Activated CD4-positive, CD25-positive, alpha-beta regulatory T cell (primary cell): ENCODE measurements at regions not wholly inside any gene's neighbourhood (a gene's known extent, or its start where the extent isn't known, plus 50 kb on each side); places are given as distances from the start of the nearest gene placed in this dataset.
"Not testable (repeated sequence)": the region's sequence is repeated elsewhere in the genome, so short reads cannot be mapped to it uniquely, and the experiment has no call there.

Experiments
- DNase-seq, 4 experiments: peaks; one replicate each; lab custom pipeline; 2025; lab: John Stamatoyannopoulos, UW

GRCh38 chr4:124426279-124426678 lies 286.3 kb downstream of the ANKRD50 start:
- DNase-seq, result no peak

- DNase-seq, result no peak
Measured at GRCh38 chr4:124427095-124427767, 285.3 kb downstream of the ANKRD50 start.

GRCh38 chr4:124428648-124429047 lies 283.9 kb downstream of the ANKRD50 start:
- DNase-seq, result no peak

GRCh38 chr4:124429746-124430250 lies 282.7 kb downstream of the ANKRD50 start:
- DNase-seq, result no peak

GRCh38 chr4:124431653-124432192 lies 280.8 kb downstream of the ANKRD50 start:
- DNase-seq, result no peak

- no peak for DNase-seq
Measured at GRCh38 chr4:124432500-124432899, 280.0 kb downstream of the ANKRD50 start.

- DNase-seq, result no peak
Measured at GRCh38 chr4:124433044-124433443, 279.5 kb downstream of the ANKRD50 start.

GRCh38 chr4:124433500-124433899 lies 279.0 kb downstream of the ANKRD50 start:
- no peak for DNase-seq

- DNase-seq, result no peak
Measured at GRCh38 chr4:124435274-124435950, 277.1 kb downstream of the ANKRD50 start.

- DNase-seq, result no peak
Measured at GRCh38 chr4:124437853-124438495, 274.6 kb downstream of the ANKRD50 start.

GRCh38 chr4:124445071-124445470 lies 267.5 kb downstream of the ANKRD50 start:
- DNase-seq, result no peak

GRCh38 chr4:124449881-124450280 lies 262.7 kb downstream of the ANKRD50 start:
- no peak for DNase-seq

GRCh38 chr4:124450851-124451250 lies 261.7 kb downstream of the ANKRD50 start:
- no peak for DNase-seq

- no peak for DNase-seq
Measured at GRCh38 chr4:124454772-124455270, 257.7 kb downstream of the ANKRD50 start.

- no peak for DNase-seq
Measured at GRCh38 chr4:124455671-124456070, 256.9 kb downstream of the ANKRD50 start.

GRCh38 chr4:124459196-124459940 lies 253.2 kb downstream of the ANKRD50 start:
- DNase-seq, result no peak

GRCh38 chr4:124459941-124460310 lies 252.6 kb downstream of the ANKRD50 start:
- DNase-seq, result no peak

- DNase-seq, result not testable (repeated sequence)
Measured at GRCh38 chr4:124461592-124461991, 250.9 kb downstream of the ANKRD50 start.

GRCh38 chr4:124462954-124463828 lies 249.3 kb downstream of the ANKRD50 start:
- DNase-seq, result no peak

- DNase-seq, result no peak
Measured at GRCh38 chr4:124464836-124465235, 247.7 kb downstream of the ANKRD50 start.

GRCh38 chr4:124468360-124468759 lies 244.2 kb downstream of the ANKRD50 start:
- DNase-seq, result no peak
